Esophagus muscularis mucosa (tissue), 4 donors: ENCODE measurements at regions not wholly inside any gene's neighbourhood (a gene's known extent, or its start where the extent isn't known, plus 50 kb on each side); places are given as distances from the start of the nearest gene placed in this dataset.

Source experiments
- DNase-seq: peaks from one replicate; pipeline ENCODE4 v3.0.0-alpha.2; 2017; ENCODE audit errors: extremely low spot score
- H3K27ac ChIP-seq, 4 donors: fragments of 200-600 bp; sonication (generic); replicated peaks in 1 of 4; 1 replicate in 3 of 4; 2 replicates in 1 of 4; pipeline ENCODE4 v1.5.1; 2016 to 2019; ENCODE audit warnings: mild to moderate bottlenecking in 1 of 4
- H3K27me3 ChIP-seq, 4 donors: fragments of 200-600 bp; sonication (generic); one replicate each; pipeline versions ENCODE4 v1.5.1 to v1.6.0; 2016 to 2019
- H3K36me3 ChIP-seq, 4 donors: fragments of 200-600 bp; sonication (generic); one replicate each; pipeline ENCODE4 v1.5.1; 2016 to 2019
- H3K4me1 ChIP-seq, 4 donors: fragments of 200-600 bp; sonication (generic); one replicate each; pipeline ENCODE4 v1.5.1; 2016 to 2019
- H3K4me3 ChIP-seq, 4 donors: fragments of 200-600 bp; sonication (generic); 1 replicate in 2 of 4; 2 replicates in 2 of 4; pipeline ENCODE4 v1.5.1; 2016 to 2019; ENCODE audit warnings: mild to moderate bottlenecking in 4 of 4, moderate library complexity in 1 of 4
- H3K9me3 ChIP-seq, 4 donors: fragments of 200-600 bp; sonication (generic); 1 replicate in 3 of 4; 2 replicates in 1 of 4; pipeline ENCODE4 v1.5.1; 2016 to 2019
- CTCF ChIP-seq, 3 experiments: fragments of 200-600 bp in 2 of 3; fragments of 450-650 bp in 1 of 3; sonication (generic) in 2 of 3; IDR thresholded peaks; one replicate each; pipeline ENCODE4 v1.5.1; 2017 to 2019; ENCODE audit warnings: antibody characterized with exemption in 3 of 3, mild to moderate bottlenecking in 2 of 3, moderate library complexity in 1 of 3
- EP300 ChIP-seq: sonication (generic); formaldehyde crosslinking; IDR thresholded peaks from one replicate; pipeline ENCODE4 v1.6.1; 2017; ENCODE audit warnings: antibody characterized with exemption
- POLR2A ChIP-seq: fragments of 450-650 bp; IDR thresholded peaks from one replicate; pipeline ENCODE4 v1.6.1; 2017; ENCODE audit warnings: antibody characterized with exemption, moderate library complexity, mild to moderate bottlenecking, low read depth
- POLR2AphosphoS5 ChIP-seq, 2 donors: sonication (generic); formaldehyde crosslinking; IDR thresholded peaks; one replicate each; pipeline ENCODE4 v1.6.1; 2017; ENCODE audit warnings: antibody characterized with exemption in 2 of 2
- WGBS: methylation state at CpG from one replicate; pipeline ENCODE4 v1.1.5; 2018; 5-methylcytosine and 5-hydroxymethylcytosine counted together
- intact Hi-C: fragments of 100-400 bp; cut with DNase I; formaldehyde crosslinking; loops from one replicate; pipeline ENCODE4 v1.15.1; 2023

DNA sequence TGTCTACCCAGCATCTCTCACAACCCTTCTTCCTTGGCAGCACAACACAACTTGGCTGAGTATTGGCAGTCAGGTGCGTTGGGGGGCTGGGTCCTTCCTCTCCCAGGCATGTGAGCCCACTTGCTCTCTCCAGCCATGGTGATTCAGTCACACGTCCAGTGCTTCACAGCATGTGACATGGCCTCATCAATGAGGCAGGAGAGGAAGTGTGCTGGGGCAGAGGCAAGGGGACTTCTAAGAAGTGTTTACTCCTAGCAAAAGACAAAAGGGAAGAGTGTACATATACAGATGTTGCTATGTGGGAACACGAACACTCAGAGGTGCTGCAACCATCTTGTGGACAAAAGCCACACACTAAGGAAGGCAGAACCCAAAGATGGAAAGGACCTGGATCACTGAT, 380.8 kb downstream of the FBXW7 start:
- no peaks in the 10 kb centered on the region for H3K27me3 ChIP-seq
- H3K4me1 ChIP-seq, result no peaks in the 10 kb centered on the region
- intact Hi-C loops, result no loop called here
- WGBS, result 69% methylated on average over 3 of the region's 3 CpGs
- no peaks in the 10 kb centered on the region for H3K36me3 ChIP-seq
- no peak overlapping the region for H3K27ac ChIP-seq
- no peak for DNase-seq
- H3K4me3 ChIP-seq, result no peak overlapping the region
- TF ChIP-seq POLR2AphosphoS5 (IDR thresholded peaks at IDR 0.05), result no peak
- no peak for TF ChIP-seq EP300
- no peak for TF ChIP-seq POLR2A
- no peak for TF ChIP-seq CTCF (IDR thresholded peaks at IDR 0.05)
- no peaks in the 10 kb centered on the region for H3K9me3 ChIP-seq

DNA sequence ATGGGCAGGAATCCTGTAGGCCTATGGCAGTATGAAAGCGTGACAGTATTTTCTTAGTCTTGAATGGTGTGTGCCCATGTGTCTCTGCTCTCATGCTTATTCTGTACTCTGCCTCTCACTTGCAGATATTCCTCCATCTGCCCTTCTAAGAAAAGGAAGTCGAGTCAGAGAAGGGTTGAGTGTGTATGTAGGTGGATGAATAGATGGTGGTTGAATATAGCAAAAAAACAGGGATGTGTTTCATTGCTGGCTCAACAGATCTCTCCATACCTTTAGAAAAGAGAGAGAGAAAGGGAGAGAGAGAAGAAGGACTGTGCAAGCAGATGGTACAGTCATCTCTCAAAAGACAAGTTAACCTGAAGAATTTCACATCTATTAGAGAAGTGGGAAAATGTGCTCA, 381.5 kb downstream of the FBXW7 start:
- peak; percentile 60 for DNase-seq
- no peak overlapping the region for H3K27ac ChIP-seq
- intact Hi-C loops, result no loop called here
- no peaks in the 10 kb centered on the region for H3K27me3 ChIP-seq
- TF ChIP-seq POLR2A (no peak), POLR2AphosphoS5 (IDR thresholded peaks at IDR 0.05) (no peak), EP300 (no peak), CTCF (IDR thresholded peaks at IDR 0.05) (no peak)
- H3K4me3 ChIP-seq, result no peak overlapping the region
- no peaks in the 10 kb centered on the region for H3K4me1 ChIP-seq
- WGBS, result 95% methylated on average over 2 of the region's 2 CpGs
- no peaks in the 10 kb centered on the region for H3K36me3 ChIP-seq
- no peaks in the 10 kb centered on the region for H3K9me3 ChIP-seq

GRCh38 chr4:152153476-152154270, 382.2 kb downstream of the FBXW7 start:
- H3K27ac ChIP-seq, result no peak overlapping the region
- H3K9me3 ChIP-seq, result no peaks in the 10 kb centered on the region
- H3K27me3 ChIP-seq, result no peaks in the 10 kb centered on the region
- WGBS, result 81% methylated on average over 7 of the region's 8 CpGs
- no peak for TF ChIP-seq EP300
- no peak for TF ChIP-seq POLR2AphosphoS5 (IDR thresholded peaks at IDR 0.05)
- TF ChIP-seq CTCF (IDR thresholded peaks at IDR 0.05), result no peak
- no peaks in the 10 kb centered on the region for H3K4me1 ChIP-seq
- H3K36me3 ChIP-seq, result no peaks in the 10 kb centered on the region
- H3K4me3 ChIP-seq, result no peak overlapping the region
- peak; percentile 66 for DNase-seq
- intact Hi-C loops, result no loop called here

- no peaks in the 10 kb centered on the region for H3K36me3 ChIP-seq
- intact Hi-C loops, result no loop called here
Measured at GRCh38 chr4:152150214-152150613, 385.7 kb downstream of the FBXW7 start.

More at GRCh38 chr4:152150214-152150613, 385.7 kb downstream of the FBXW7 start:
- Histone ChIP-seq H3K27me3 (no peaks in the 10 kb centered on the region), H3K4me3 (no peak overlapping the region), H3K4me1 (no peaks in the 10 kb centered on the region), H3K9me3 (peaks cover 0 to 19% (median 17%) of the 10 kb centered on the region in 4 donors), H3K27ac (no peak overlapping the region)
- TF ChIP-seq CTCF (IDR thresholded peaks at IDR 0.05), result no peak
- TF ChIP-seq POLR2A, result no peak
- no peak for TF ChIP-seq EP300
- DNase-seq, result peak; percentile 90
- 95% methylated on average over 3 of the region's 3 CpGs for WGBS
